ENCODE measurements at regions not wholly inside any gene's neighbourhood (a gene's known extent, or its start where the extent isn't known, plus 50 kb on each side); places are given as distances from the start of the nearest gene placed in this dataset.
"Not testable (repeated sequence)": the region's sequence is repeated elsewhere in the genome, so short reads cannot be mapped to it uniquely, and the experiment has no call there.

GRCh38 chr19:28433166-28433565 is 779.8 kb downstream of the UQCRFS1 start:
- TF ChIP-seq POLR2A (IDR thresholded peaks at IDR 0.05; ENCODE audit: low read depth, low read length); TAF1 (IDR thresholded peaks at IDR 0.05; ENCODE audit: low read depth, low read length); POLR2AphosphoS5 (IDR thresholded peaks at IDR 0.05; ENCODE audit: low read depth, low read length); PAX5 (IDR thresholded peaks at IDR 0.05; ENCODE audit: insufficient read depth, low read length, severe bottlenecking); SPI1 (IDR thresholded peaks at IDR 0.05; ENCODE audit: low read depth, low read length): not testable (repeated sequence)

Data from GM12891 (cell line).